Stimulated activated CD8-positive, alpha-beta memory T cell treated with anti-CD3 and anti-CD28 coated beads, Interleukin-2, amount 100 ng/mL, for 48 hours (primary cell): ENCODE measurements at regions not wholly inside any gene's neighbourhood (a gene's known extent, or its start where the extent isn't known, plus 50 kb on each side); places are given as distances from the start of the nearest gene placed in this dataset.
"Not testable (repeated sequence)": the region's sequence is repeated elsewhere in the genome, so short reads cannot be mapped to it uniquely, and the experiment has no call there.

ENCODE experiments used
- DNase-seq, 2 donors: peaks; one replicate each; pipeline ENCODE4 v3.0.0-alpha.2; 2020; ENCODE audit warnings: low read depth in 2 of 2

DNA sequence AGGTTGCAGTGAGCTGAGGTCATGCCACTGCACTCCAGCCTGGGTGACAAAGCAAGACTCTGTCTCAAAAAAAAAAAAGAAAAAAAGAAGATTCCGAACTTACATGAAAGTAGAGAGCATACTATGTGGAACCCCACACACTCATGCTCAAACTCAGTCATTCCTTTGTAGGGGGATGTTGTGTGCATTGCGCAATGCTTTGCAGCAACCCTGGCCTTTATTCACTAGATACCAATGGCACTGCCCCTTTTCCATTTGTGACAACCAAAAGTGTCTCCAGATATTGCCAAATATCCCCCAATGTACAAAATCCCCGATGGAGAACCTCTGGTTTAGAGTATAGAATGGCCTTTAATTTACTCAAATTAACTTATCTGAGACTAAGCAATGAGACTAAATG, 158.6 kb downstream of the GJA1 start:
- DNase-seq: no peak

DNA sequence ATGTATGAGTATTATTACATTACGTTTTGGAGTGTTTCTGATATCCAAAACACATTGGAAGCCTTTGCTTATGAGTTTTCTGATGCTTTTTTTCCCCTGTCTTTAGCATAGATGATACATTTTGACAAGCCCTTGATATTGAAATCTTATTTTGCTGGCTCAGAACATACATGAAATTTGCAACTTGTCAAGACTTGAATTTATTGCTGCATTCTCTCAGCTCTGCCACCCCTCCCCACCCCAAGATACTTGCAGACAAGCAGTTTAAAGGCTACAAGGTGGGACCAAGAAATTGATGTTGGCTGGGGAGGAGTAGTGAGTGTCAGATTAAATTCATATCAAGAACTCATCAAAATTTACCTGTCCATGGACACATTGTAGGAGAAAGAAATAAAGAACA, 160.2 kb downstream of the GJA1 start:
- no peak for DNase-seq

DNA sequence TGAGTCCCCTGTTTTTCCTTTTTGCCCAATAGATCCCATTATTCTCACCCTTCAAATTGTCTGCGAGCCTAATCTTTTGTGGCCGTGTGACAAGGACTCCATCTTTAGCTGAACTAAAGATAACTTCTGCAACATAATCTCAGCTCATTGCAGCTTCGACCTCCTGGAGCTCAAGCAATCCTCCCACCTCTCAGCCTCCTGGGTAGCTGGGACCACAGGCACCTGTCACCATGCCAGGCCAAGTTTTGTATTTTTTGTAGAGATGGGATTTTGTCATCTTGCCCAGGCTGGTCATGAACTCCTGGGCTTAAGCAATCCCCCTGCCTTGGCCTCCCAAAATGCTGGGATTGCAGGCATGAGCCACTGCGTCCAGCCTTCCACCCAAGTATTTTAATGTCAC, 161.0 kb downstream of the GJA1 start:
- no peak for DNase-seq

DNA sequence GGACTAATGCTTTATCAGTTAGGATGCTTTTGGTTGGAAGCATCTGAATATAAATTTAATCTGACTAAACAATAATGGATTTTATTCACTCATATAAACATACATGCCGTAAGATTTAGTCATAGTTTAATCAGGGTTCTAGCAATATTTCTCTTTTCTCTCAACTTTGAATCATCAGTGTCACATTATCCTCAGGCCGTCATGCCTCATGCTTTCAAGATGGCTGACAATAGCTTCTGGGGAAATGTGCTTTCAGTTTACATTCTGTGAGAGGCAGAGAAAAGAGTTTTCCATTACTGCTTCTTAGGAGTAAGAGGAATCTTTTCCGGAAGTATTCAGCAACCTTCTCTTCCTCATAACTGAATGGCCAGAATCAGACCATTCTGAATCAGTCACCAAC, 162.2 kb downstream of the GJA1 start:
- no peak for DNase-seq

DNA sequence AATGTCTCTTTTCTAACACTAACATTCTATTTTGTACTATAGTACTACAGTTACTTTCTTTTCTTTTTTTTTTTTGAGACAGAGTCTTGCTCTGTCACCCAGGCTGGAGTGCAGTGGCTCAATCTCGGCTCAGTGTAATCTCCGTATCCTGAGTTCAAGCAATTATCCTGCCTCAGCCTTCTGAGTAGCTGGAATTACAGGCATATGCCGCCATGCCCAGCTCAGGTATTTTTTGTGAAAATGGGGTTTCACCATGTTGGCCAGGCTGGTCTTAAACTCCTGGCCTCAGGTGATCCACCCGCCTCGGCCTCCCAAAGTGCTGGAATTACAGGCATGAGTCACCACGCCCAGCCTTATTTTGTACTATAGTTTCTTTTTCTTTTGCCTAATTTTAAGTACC, 163.9 kb downstream of the GJA1 start:
- not testable (repeated sequence) for DNase-seq

DNA sequence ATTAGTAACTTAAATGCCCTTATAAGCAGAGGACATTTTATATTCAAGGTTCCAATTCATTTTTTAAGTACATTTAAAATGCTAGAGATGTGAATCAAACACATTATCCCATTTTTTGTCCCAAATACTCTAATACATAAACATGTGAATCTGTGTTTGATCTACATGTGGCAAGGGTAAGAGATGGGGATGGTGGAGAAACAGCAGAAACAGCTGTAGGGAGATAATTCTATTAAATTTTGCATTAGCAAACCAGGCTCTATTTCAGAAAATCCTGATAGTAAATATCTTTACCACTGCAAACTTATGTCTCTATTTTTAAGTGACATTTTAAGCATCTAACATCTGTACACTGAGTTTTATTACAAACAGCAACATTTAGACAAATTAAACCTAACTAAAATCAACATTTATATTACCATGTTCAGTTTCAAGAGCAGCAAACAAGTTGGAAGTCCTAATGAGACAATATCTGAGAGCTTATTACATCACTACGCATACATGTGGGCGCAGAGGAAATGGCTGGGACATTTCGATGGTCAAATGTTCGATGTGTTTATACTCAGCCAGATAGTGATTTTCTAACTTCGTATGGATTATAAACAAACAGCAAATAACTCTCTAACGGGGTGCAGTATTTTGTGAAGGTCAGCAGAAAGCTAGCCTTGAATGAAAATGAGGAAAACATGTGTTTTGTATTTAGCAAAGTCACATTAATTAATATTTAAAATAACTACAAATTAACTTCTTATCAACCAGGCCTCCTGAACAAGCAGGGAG, 165.1 kb downstream of the GJA1 start:
- no peak for DNase-seq

DNA sequence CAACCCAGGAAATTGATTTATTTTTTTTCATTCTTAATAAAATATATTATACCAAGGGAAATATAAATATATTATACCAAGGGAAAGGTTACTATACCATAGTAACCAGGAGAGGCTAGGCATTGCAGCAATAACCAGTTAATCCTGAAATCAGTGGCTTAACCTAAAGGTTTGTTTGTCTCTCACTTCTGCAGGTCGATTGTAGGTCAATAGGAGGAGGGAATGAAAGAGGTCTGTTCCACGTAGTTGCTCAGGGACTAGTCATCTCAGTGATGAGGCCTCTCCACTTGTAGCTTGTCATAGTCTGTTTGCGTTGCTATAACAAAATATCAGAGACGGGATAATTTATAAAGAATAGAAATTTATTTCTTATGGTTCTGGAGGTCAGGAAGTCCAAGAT, 168.0 kb downstream of the GJA1 start:
- DNase-seq: no peak

DNA sequence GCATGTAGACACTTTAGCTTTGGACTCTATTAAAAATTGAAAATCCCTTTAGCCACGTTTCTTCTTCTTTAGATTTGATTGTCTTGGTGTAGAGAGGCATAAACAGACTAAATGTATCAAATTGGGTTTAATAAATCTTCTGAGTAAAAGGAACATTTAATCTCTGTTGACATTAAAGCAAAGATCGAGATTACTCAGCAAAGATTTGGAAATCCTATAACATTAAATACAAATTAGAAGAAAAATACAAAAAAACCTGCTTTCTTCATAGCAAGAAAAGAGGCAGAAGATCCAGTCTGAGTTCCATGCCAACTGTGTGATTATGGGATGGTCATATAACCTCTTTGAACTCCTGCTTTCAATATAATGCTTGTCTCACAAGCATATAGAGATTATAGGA, 172.3 kb downstream of the GJA1 start:
- no peak for DNase-seq

DNA sequence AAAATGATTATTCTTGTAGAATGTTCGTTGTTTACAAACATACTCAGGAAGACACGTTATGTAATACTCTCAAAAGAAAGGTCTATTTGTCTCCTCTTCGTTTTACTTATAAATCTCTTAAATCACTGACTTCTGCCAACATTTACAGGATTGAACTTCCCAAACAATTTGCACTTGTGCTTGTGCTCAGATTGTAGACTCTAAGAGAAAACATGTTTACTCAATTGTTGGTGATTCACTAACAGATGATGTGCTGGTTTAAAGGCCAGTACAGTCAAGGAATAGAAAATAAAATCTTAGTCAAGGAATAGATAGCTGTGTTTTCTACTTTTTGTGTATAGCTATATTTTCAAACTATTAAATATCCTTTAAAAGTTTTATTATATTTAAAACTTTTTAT, 172.8 kb downstream of the GJA1 start:
- no peak for DNase-seq

DNA sequence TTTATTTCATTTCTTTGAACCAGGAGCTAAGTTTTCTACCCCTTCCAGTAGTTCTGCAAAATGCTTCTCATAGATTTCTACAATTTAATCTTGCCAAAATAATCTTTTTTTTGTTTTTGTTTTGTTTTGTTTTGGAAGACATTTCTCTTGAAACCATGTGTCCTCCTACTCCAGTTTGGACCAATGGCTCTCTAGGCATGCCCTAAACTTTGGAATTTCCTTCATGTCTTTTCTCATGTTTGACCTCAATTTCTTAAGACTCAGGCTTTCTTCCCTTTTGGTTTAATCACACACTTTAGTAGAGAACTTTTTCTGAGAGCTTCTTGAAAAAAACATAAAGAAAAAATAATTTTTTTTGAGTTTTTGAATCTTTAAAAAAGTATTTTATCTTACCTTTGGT, 173.8 kb downstream of the GJA1 start:
- DNase-seq: no peak

DNA sequence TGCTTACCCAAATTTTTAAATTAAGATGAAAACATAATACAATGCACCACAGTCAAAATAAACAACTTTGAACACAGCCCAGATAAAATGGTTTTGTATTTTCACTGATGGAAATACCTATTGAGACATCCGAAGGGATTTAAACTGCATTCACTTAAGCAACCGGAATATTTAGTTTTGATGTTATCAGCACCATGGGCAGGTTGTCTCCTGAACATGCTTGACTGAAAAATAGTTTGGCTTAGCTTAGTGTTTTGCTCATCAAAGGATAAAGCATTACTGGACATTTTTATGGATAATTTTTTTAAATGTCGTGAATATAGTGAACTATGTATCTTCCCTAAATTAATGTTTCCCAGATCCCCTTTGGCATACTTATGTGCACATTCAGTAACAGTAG, 177.5 kb downstream of the GJA1 start:
- no peak for DNase-seq

DNA sequence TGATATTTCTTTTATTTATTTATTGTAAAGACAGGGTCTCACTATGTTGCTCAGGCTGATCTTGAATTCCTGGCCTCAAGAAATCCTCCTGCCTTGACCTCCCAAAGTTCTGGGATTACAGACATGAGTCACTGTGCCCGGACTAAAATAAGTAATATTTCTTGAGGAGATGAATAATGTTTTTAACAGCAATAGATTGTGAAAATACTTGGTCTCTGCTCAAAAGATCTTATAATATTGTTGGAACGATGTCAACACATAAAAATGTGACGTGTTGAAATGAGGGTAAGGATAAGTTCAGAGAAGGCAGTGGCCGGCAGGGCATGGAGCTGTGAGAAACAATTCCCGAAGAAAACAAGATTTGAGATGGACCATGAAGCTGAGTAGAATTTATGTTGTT, 178.7 kb downstream of the GJA1 start:
- DNase-seq: no peak

DNA sequence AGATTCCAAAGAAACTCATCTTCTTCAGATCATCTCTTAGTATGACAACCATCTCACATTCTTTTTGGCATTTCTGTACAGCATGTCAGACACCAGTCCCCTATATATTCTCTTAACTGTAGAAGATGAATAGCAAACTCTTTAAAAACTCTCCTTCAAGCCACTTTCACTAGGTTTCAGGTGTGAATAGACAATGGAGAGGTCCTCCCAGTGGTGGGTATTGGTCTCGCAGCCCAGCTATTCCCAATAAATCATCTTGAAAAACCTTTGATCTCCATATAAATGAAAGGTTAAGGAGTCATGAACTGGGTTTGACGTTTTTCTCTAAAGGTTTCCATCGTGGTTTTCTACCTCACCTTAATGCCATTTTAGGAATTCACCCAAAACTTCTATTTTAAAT, 180.0 kb downstream of the GJA1 start:
- DNase-seq: no peak

DNA sequence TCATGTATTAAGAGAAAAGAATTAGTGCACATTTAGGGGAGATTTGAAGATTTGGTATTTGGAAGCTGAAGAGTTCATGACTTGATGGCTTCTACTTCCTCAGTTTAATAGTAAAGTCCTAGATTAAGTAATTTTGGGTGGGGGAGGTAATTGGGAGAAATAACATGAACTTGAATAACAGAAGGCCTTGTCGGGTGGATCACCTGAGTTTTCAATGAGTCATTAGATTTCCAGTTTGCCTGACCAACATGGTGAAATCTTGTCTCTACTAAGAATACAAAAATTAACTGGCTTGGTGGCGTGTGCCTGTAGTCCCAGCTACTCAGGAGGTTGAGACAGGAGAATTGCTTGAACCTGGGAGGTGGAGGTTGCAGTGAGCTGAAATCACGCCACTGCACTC, 181.0 kb downstream of the GJA1 start:
- no peak for DNase-seq

DNA sequence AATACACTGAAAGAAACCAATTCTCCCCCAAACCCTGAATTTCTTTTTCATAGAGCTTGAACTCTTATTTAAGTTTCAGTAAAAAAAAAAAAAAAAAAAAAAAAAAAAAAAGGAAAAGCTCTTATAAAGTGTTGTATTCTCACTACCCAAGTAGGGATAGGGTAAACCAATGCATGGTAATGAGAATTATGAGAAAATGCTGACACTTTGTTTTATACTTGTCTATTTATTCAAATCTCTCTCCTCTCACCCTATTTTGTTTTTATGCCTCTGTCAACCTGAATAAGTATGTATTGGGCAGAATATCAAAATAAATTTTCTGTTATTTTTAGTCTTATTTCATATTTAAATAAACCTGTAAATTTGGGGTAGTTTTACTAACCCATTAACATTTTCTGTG, 181.9 kb downstream of the GJA1 start:
- DNase-seq: no peak

DNA sequence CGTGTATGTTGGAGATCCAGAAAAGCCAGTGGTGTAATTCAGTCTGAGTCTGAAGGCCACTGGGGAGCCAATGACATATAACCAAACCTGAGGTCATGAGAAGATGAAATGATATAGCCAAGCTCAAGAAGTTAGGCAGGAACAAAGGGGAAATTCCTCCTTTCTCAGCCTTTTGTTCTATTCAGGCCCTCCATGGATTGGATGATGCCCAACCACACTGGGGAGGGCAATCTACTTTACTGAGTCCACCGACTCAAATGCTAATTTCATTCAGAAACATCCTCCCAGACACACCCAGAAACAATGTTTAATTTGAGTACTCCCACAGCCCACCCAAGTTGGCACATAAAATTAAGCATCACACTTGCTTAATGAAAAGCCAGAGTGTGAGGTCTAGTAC, 183.6 kb downstream of the GJA1 start:
- no peak for DNase-seq

DNA sequence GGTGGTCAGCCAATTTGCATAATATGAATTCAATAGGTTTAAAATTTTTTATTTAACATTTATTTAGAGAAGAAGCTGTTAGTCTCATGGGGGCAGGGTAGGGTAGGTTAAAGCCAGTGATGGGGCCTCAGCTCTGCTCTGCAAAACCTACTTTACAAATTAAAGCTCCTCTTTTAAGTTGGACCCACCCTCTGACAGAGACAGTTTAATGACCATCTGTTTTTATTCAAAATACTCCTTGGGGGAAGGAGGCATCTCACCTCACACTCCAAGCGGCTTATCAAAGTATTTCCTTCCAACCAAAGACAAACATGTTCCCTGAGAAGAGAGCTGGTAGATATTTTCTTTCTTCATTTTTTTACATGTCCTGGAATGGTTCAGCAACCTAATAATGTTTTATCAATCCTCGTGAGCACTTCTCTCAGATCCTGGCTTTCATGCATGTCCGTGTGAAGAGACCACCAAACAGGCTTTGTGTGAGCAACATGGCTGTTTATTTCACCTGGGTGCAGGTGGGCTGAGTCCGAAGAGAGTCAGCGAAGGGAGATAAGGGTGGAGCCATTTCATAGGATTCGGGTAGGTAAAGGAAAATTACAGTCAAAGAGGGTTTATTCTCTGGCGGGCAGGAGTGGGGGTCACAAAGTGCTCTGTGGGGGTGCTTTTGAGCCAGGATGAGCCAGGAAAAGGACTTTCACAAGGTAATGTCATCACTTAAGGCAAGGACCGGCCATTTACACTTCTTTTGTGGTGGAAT, 184.7 kb downstream of the GJA1 start:
- no peak for DNase-seq

DNA sequence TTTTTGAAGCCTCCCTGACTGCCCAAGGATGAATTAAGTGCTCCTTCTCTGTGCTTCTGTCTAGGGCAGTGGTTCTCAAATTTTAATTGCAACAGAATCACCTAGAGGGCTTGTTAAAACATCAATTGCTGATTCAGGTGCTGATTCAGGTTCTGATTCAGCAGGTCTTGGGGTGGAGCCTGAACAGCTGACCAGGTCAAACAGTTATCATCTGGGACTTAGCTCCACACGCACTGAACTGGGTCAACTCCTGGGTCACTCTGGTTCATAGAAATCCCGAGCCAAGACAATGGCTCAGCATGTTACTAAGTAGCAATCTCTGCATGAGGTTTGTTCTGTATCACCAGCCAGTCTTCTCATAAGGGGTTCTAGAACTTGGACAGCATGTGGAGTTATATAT, 192.3 kb downstream of the GJA1 start:
- DNase-seq: no peak

DNA sequence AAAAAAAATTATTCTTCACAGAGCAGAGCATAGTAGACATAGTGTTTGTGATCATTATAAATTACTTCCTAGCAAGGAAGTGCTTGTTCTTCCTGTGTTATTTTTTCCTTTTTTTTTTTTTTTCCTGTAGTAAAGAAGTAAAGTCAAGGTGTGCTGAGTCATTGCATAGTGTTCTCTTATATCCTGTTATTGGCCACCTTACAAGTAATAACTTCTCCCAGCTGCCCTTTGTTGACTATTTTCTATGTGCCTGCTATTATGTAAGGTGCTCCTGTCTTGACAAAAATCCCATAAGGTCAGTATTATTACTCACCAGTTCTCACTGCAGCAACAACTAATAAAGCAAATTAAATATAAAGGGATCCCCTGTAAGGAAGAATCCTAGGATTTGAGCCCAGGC, 195.3 kb downstream of the GJA1 start:
- no peak for DNase-seq

DNA sequence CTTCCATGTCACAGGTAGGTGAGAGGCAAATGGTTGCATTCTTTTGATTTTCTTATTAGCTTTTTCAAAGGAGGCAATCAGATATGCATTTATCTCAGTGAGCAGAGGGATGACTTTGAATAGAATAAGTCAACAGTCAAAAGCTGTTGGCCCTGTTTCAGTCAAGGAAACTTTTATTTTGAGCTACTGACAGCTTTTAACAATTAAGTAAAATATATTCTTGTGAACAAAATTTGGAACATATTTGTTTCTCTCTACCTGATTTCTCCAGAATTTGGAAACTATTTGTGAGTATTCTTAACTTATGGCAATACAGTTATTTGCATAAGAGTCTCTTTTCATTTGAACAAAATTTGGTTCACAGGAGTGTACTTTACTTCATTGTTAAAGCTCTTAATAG, 196.3 kb downstream of the GJA1 start:
- not testable (repeated sequence) for DNase-seq

DNA sequence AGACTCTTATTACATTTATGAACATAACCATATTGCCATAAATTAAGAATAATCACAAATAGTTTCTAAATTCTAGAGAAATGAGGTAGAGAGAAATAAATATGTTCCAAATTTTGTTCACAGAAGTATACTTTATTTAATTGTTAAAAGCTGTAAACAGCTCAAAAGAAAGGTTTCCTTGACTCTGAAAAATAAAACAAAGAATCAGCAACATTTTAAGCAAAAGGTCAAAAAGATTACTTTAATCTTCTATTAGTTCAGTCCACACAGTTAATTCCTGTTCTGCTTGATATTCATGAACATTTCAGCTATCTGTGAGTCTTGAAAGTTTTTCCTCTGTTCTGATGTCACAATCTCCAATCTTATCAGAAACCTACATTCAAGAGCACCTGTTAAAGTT, 197.9 kb downstream of the GJA1 start:
- no peak for DNase-seq

DNA sequence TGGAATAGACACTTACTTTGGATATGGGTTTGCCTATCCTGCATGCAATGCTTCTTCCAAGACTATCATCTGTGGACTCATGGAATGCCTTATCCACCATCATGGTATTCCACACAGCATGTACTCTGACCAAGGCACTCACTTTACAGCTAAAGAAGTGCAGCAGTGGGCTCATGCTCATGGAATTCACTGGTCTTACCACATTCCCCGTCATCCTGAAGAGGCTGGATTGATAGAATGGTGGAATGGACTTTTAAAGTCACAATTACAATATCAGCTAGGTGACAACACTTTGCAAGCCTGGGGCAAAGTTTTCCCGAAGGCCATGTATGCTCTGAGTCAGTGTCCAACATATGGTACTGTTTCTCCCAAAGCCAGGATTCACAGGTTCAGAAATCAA, 199.1 kb downstream of the GJA1 start:
- not testable (repeated sequence) for DNase-seq

DNA sequence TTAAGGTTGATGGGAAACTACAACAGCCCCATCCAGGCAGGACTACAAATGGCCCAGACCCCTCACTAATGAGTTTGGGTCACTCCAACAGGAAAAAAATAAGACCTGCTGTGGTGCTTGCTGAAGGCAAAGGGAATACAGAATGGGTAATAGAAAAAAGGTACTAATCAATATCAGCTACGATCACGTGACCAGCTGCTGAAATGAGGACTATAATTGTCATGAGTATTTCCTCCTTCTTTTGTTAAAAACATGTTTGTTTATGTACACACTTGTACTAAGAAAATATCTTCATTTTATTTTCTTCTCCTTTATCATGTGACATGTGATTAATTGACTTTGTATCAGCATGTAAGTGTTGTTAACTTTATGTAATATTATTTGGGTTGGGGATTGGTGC, 199.9 kb downstream of the GJA1 start:
- no peak for DNase-seq

DNA sequence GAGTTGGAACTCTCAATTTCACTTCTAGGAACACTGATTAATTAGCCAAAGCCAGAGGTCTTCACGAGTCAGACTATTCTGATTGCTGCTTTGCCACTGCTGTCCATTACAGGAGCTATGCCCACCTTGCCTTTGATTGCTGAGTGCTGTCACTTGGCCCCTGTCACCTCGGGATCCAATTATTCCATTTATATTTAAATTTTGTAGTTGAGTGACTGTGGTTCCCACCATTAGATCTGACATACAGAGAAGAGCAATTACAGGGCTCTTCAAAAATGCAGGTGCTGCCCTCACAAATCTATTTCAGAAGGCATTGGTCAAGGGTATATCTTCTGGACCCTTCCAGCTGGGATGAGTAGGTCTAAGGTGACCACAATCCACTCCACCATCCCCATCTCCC, 200.8 kb downstream of the GJA1 start:
- DNase-seq: not testable (repeated sequence)
